Uterus (tissue), 3 donors: ENCODE measurements at regions not wholly inside any gene's neighbourhood (a gene's known extent, or its start where the extent isn't known, plus 50 kb on each side); places are given as distances from the start of the nearest gene placed in this dataset.

ENCODE experiments used
- DNase-seq, 2 donors: peaks; one replicate each; pipeline ENCODE4 v3.0.0-alpha.2; 2019 to 2020
- H3K27ac ChIP-seq, 2 donors: fragments of 200-600 bp; sonication (generic); 1 replicate in 1 of 2; 2 replicates in 1 of 2; pipeline ENCODE4 v1.5.1; 2016 to 2018
- H3K27me3 ChIP-seq, 2 donors: fragments of 200-600 bp; sonication (generic); one replicate each; pipeline ENCODE4 v1.5.1; 2018 to 2019; ENCODE audit warnings: control low read depth in 1 of 2
- H3K36me3 ChIP-seq, 2 donors: fragments of 200-600 bp; sonication (generic); one replicate each; pipeline ENCODE4 v1.5.1; 2019; ENCODE audit warnings: control low read depth in 1 of 2
- H3K4me1 ChIP-seq, 2 donors: fragments of 200-600 bp; sonication (generic); one replicate each; pipeline ENCODE4 v1.5.1; 2018 to 2019; ENCODE audit warnings: control low read depth in 1 of 2
- H3K4me3 ChIP-seq, 2 donors: fragments of 200-600 bp; sonication (generic); 1 replicate in 1 of 2; 2 replicates in 1 of 2; pipeline ENCODE4 v1.5.1; 2018 to 2019; ENCODE audit warnings: mild to moderate bottlenecking in 1 of 2
- H3K9me3 ChIP-seq, 2 donors: fragments of 200-600 bp; sonication (generic); one replicate each; pipeline ENCODE4 v1.5.1; 2019; ENCODE audit warnings: control low read depth in 1 of 2
- POLR2A ChIP-seq, 2 donors: fragments of 450-650 bp; IDR thresholded peaks; one replicate each; pipeline ENCODE4 v1.6.1; 2016; ENCODE audit warnings: antibody characterized with exemption in 2 of 2, mild to moderate bottlenecking in 1 of 2, moderate library complexity in 1 of 2
- intact Hi-C: fragments of 100-400 bp; cut with DNase I; formaldehyde crosslinking; loops from one replicate; pipeline ENCODE4 v1.15.1; 2023; ENCODE audit warnings: low total_unique reads
- TF ChIP-seq, protein P1 (sequence below), 4 experiments: fragments of 200-600 bp in 2 of 4; fragments of 450-650 bp in 2 of 4; sonication (generic) in 2 of 4; IDR thresholded peaks; one replicate each; pipeline ENCODE4 v1.5.1; 2016 to 2019; ENCODE audit warnings: antibody characterized with exemption in 4 of 4, mild to moderate bottlenecking in 2 of 4, moderate library complexity in 1 of 4
- donor health status: DM: yes; HTN: yes; CAD: no.

DNA sequence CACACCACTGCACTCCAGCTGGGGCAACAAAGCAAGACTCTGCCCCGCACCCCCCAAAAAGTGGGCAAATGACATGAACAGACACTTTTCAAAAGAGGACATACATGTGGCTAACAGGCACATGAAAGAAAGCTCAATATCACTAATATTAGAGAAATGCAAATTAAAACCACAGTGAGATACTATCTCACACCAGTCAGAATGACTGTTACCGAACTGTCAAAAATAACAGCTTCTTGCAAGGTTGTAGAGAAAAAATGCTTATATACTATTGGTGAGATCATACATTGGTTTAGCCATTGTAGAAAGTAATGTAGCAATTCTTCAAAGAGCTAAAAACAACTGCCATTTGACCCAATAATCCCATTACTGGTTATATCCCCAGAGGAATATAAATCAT is 99.5 kb upstream of the SPATA13 start:
- Histone ChIP-seq H3K4me1 (no peaks in the 10 kb centered on the region), H3K4me3 (no peak overlapping the region), H3K27ac (no peak overlapping the region), H3K9me3 (no peaks in the 10 kb centered on the region), H3K36me3 (no peaks in the 10 kb centered on the region), H3K27me3 (no peaks in the 10 kb centered on the region)
- intact Hi-C loops, result loop anchor here (10.0 kb wide), 1 partner anchor 154 kb away; no protein-coding TSS in a partner anchor
- DNase-seq, result no peak
- no peak for TF ChIP-seq POLR2A (IDR thresholded peaks at IDR 0.05)
- TF ChIP-seq, protein P1, sequence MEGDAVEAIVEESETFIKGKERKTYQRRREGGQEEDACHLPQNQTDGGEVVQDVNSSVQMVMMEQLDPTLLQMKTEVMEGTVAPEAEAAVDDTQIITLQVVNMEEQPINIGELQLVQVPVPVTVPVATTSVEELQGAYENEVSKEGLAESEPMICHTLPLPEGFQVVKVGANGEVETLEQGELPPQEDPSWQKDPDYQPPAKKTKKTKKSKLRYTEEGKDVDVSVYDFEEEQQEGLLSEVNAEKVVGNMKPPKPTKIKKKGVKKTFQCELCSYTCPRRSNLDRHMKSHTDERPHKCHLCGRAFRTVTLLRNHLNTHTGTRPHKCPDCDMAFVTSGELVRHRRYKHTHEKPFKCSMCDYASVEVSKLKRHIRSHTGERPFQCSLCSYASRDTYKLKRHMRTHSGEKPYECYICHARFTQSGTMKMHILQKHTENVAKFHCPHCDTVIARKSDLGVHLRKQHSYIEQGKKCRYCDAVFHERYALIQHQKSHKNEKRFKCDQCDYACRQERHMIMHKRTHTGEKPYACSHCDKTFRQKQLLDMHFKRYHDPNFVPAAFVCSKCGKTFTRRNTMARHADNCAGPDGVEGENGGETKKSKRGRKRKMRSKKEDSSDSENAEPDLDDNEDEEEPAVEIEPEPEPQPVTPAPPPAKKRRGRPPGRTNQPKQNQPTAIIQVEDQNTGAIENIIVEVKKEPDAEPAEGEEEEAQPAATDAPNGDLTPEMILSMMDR (IDR thresholded peaks at IDR 0.05), result no peak

GRCh38 chr13:24063281-24063877 is 97.1 kb upstream of the SPATA13 start:
- no peak overlapping the region for H3K4me3 ChIP-seq
- H3K9me3 ChIP-seq, result no peaks in the 10 kb centered on the region
- H3K27me3 ChIP-seq, result no peaks in the 10 kb centered on the region
- peak overlapping the region; percentile 69 to 71 for H3K27ac ChIP-seq
- intact Hi-C loops, result loop anchor here (10.0 kb wide), 1 partner anchor 151 kb away; no protein-coding TSS in a partner anchor
- peak; percentile 43 to 65 for DNase-seq
- H3K4me1 ChIP-seq, result no peaks in the 10 kb centered on the region
- TF ChIP-seq, protein P1 (IDR thresholded peaks at IDR 0.05), result no peak
- TF ChIP-seq POLR2A (IDR thresholded peaks at IDR 0.05), result no peak
- no peaks in the 10 kb centered on the region for H3K36me3 ChIP-seq

DNA sequence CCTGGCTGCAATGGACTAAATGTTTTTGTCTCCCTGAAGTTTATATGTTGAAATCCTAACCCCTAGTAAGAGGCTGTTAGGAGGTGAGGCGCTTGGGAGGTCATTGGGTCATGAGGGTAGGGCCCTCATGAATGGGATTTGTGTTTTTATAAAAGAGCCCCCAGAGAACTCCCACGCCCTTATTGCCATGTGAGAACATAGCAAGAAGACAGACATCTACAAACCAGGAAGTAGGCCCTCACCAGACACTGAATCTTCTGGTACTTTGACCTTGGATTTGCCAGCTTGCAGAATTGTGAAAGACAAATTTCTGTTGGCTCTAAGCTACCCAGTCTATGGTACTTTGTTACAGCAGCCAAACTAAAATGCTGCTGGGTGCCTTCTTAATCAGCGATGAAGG is 96.1 kb upstream of the SPATA13 start:
- no peak for DNase-seq
- intact Hi-C loops, result loop anchor here (10.0 kb wide), 1 partner anchor 150 kb away; no protein-coding TSS in a partner anchor
- Histone ChIP-seq H3K9me3 (no peaks in the 10 kb centered on the region), H3K36me3 (no peaks in the 10 kb centered on the region), H3K4me1 (no peaks in the 10 kb centered on the region), H3K27ac (peak overlapping the region; percentile 69 to 71), H3K27me3 (no peaks in the 10 kb centered on the region), H3K4me3 (no peak overlapping the region)
- TF ChIP-seq, protein P1 (IDR thresholded peaks at IDR 0.05), result no peak
- no peak for TF ChIP-seq POLR2A (IDR thresholded peaks at IDR 0.05)

DNA sequence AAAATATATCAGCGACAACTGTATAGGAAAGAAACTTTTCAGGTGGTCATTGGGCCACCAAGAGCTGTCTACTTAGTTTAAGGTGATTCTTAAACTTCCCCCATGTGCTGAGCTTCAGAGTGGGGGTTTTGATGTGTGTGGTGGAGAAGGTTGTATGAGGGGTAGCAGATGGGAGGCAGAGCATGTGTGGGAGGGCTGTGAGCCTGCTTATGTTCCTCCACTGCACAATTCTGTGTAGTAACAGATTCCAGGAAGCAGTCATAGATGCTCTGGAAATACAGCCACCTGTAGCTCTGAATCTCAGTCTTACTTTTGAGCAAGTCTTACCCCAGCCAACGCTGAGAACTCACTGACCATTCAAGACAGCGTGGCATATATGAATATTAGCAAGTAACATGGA is 95.3 kb upstream of the SPATA13 start:
- Histone ChIP-seq H3K27me3 (no peaks in the 10 kb centered on the region), H3K4me1 (no peaks in the 10 kb centered on the region), H3K4me3 (no peak overlapping the region), H3K27ac (no peak overlapping the region), H3K9me3 (no peaks in the 10 kb centered on the region), H3K36me3 (no peaks in the 10 kb centered on the region)
- DNase-seq, result no peak
- TF ChIP-seq POLR2A (IDR thresholded peaks at IDR 0.05), result no peak
- TF ChIP-seq, protein P1 (IDR thresholded peaks at IDR 0.05), result no peak
- intact Hi-C loops, result loop anchor here (10.0 kb wide), 1 partner anchor 150 kb away; no protein-coding TSS in a partner anchor

- Histone ChIP-seq H3K36me3 (no peaks in the 10 kb centered on the region), H3K4me1 (no peaks in the 10 kb centered on the region), H3K9me3 (no peaks in the 10 kb centered on the region), H3K27me3 (no peaks in the 10 kb centered on the region), H3K27ac (no peak overlapping the region), H3K4me3 (no peak overlapping the region)
- intact Hi-C loops, result loop anchor here (10.0 kb wide), 1 partner anchor 148 kb away; no protein-coding TSS in a partner anchor
- DNase-seq, result no peak
- no peak for TF ChIP-seq POLR2A (IDR thresholded peaks at IDR 0.05)
- TF ChIP-seq, protein P1 (IDR thresholded peaks at IDR 0.05), result no peak
Observed at GRCh38 chr13:24066405-24067295, 93.9 kb upstream of the SPATA13 start.
